Dedifferentiated amniotic fluid mesenchymal stem cell (primary cell): ENCODE measurements at regions not wholly inside any gene's neighbourhood (a gene's known extent, or its start where the extent isn't known, plus 50 kb on each side); places are given as distances from the start of the nearest gene placed in this dataset.

ENCODE experiments used
- DNase-seq: peaks from one replicate; pipeline ENCODE4 v3.0.0-alpha.2; 2016; ENCODE audit errors: extremely low spot score

GRCh38 chr15:95944661-95945255, 385.7 kb upstream of the NR2F2 start:
- no peak for DNase-seq

- DNase-seq = no peak
These were observed 384.3 kb upstream of the NR2F2 start for GRCh38 chr15:95946241-95946640.

DNA sequence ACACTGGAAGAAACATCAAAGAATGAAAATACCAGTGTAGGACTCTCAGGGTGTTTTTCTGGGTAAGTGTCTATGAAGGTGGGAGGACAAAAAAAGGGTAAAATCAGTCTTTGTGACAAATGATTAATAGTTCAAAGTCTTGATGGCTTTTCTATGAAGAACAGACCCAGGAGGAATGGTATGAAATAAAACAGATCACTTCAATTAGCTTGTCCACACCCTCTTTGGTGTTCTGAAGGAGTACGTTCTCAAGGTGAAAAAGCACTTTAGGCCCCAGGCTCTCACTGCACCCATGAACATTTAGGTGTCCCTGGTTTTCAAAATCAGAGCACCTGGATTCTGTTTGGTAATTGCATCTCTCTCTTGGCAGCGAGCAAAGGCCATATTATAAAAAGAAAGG, 383.6 kb upstream of the NR2F2 start:
- no peak for DNase-seq

- DNase-seq = no peak
These were observed 382.1 kb upstream of the NR2F2 start for GRCh38 chr15:95948411-95948810.

DNA sequence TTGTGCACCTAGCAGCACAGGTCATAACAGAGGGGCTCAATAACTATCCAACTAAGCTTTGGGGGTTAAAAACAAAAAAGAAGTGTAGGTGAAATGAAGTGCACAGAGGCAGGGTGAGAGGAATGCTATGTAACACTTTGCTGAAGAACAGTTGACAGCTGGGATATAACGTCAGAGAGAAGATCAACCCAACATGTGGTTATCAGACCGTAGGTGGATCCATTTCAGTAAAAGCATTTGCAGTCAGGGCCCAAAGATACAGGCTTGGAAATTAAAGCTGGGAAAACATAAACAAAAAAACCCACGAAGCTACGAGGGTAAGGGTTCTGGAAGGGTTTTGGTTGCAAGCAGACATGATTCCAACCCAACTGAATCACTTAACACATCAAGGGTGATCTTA, 377.5 kb upstream of the NR2F2 start:
- no peak for DNase-seq

DNA sequence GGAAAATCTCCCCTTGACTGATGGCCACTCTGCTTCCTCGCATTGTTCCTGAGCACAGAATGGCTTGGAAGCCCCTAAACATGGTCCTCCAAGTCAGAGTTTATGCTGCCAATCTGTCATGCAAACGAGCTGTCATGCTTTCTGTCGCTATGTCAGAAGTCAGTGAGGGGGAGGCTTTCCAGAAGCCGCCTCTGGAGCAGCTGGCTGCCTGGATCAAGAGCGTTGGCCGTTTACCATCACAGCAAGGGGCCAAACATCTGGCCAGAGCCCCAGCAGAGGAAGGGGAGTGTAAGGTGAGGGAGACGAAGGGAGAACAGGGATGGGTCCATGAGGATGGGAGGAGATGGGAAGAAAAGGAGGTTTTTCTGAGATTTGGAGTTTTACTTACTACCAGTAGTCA, 372.6 kb upstream of the NR2F2 start:
- no peak for DNase-seq

- DNase-seq = no peak
These were observed 372.1 kb upstream of the NR2F2 start for GRCh38 chr15:95958382-95958781.

DNA sequence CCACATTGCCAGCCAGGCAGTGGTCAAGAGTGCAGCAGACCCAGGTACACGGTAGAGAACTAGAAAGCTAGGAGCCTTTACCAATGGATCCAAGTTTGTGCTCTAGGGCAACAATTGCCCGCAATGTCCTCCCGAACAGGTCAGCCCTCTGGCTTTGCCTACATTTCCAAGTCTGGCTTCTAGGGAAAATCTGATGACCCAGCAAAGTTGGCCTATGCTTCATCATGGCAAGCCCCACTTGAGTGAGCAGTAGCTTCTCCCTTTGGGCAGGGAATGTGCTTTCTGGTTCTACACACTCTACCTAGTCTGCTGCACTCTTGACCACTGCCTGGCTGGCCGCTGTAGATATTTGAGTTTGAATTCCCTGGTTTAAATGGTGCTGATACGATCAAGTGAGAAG, 361.6 kb upstream of the NR2F2 start:
- no peak for DNase-seq

GRCh38 chr15:95970326-95970725, 360.2 kb upstream of the NR2F2 start:
- no peak for DNase-seq

DNA sequence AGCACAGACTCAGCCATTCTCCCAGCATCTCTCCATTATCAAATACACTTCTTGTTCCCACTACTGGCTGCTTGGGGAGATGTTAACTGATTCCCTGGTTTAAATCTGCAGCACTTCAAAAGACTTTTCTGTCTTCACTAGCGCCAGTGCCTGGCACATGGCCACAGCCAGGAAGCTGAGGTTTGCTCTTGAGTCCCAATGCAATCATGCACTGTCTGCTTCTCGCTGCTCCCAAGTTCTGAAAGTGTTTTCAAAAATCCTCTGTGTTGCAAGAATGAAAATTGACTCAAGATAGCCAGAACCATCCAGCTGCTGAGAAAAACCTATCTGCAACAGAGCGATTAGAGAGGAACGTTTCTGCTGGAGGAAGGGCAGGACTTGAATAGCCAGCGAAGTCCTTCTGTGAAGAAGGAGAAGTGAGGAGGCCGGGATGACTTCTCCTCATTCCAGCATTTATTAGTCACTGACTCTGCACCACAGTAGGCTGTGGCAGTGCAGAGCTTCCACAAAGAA, 358.4 kb upstream of the NR2F2 start:
- peak; percentile 69 for DNase-seq

DNA sequence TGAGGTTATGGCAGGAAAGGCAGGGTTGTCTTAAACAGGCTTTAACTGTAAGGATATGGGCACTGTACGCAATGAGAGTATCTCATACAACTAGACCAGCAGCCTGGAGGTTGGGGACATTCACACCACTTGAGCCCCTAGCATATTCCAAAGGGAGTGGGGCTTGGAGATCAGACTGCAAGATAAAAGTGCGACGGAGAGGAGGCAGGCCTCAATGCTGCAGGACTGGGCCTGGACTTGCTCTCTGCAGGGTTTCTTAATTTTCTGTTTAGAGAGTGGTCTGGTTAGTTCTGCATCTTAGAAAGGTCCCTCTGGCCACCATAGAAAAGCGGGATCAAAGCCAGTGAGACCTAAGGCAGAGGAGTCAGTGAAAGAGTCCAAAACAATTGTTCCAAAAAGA, 357.7 kb upstream of the NR2F2 start:
- DNase-seq = no peak

GRCh38 chr15:95973566-95974256, 356.8 kb upstream of the NR2F2 start:
- no peak for DNase-seq

- DNase-seq = no peak
These were observed 355.3 kb upstream of the NR2F2 start for GRCh38 chr15:95975212-95975611.

GRCh38 chr15:95979286-95979685, 351.2 kb upstream of the NR2F2 start:
- no peak for DNase-seq

DNA sequence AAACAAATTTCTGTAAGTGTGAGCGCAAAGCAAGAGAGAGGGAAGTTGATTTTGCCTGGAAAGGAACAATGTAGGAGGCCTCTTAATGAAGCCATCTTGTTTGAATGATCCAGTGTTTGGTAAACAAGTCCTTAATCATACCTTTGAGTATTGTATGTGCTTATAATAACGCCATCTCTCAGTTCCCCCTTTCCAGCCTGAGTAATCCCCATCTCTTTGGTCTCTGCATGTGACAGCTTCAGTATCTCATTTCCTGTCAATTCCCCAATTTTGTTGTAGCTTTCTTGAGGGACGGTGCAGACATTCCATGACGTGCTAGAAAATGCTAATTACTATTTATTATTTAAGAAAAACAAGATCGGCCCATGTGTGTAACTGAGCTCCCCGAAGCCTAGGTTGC, 349.3 kb upstream of the NR2F2 start:
- no peak for DNase-seq

DNA sequence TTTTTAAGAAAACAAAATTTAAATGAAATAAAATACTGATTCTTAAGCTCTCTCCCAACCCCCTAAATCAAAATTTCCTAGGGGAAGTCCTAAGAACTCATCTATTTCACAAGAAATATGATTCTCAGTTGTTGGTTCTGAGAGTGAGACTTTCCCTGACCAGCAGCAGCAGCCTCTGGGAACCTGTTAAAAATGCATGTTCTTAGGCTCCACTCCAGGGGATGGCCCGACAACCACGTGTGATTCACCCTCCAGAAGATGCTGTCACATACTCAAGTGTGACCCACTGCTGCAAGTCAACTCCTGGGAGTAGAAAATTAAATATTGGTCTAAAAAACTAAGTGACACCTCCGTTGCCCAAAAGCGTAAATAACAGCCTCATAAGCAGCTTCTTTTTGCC, 343.2 kb upstream of the NR2F2 start:
- DNase-seq = no peak

GRCh38 chr15:95987886-95988573, 342.5 kb upstream of the NR2F2 start:
- no peak for DNase-seq

DNA sequence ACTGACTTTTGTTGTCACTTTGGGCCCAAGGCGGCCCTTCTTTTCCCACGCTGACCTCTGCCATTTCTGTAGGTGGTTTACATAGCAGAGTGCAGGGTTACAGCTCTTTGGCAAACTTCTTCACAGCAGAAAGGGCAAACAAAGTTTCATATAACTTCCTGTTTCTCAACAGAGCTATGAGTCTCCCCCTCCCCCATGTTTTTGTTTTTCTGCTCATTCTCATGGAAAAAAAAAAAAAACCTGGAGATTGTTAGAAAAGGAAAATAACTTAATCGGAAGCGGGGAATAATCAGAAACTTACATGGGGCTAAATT, 342.0 kb upstream of the NR2F2 start:
- DNase-seq = no peak

DNA sequence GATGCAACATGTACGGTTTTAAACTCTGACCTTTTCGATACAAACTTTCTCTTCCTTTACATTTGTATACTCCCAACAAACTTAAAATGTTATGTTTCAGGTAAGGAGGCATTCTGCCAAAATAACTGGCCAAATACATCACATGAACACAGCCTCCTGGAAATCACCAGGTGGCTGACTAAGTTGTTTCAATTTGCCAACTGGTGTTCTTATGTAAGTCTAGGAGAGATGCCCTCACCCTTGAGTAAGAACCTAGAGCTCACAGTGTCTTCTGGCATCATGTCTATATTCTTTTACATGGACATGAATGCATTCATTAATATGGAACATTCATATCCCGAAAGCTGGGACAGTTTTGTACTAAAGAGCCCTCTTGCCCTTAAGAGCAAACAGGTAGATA, 341.1 kb upstream of the NR2F2 start:
- no peak for DNase-seq

GRCh38 chr15:95990833-95991232, 339.7 kb upstream of the NR2F2 start:
- DNase-seq = no peak

GRCh38 chr15:95994418-95994817, 336.1 kb upstream of the NR2F2 start:
- DNase-seq = peak; percentile 17

GRCh38 chr15:95995375-95996168, 334.9 kb upstream of the NR2F2 start:
- DNase-seq = peak; percentile 20
